Hepatocyte (in vitro differentiated cells): ENCODE measurements at regions not wholly inside any gene's neighbourhood (a gene's known extent, or its start where the extent isn't known, plus 50 kb on each side); places are given as distances from the start of the nearest gene placed in this dataset.

ENCODE experiments used
- DNase-seq: peaks from one replicate; pipeline ENCODE4 v3.0.0-alpha.2; 2016; ENCODE audit warnings: low spot score
- H2AFZ ChIP-seq: fragments of 200-600 bp; sonication (generic); 2 replicates; pipeline ENCODE4 v1.6.0; 2016; ENCODE audit warnings: antibody characterized with exemption, mild to moderate bottlenecking
- H3K27ac ChIP-seq: fragments of 200-600 bp; sonication (generic); 2 replicates; pipeline ENCODE4 v1.5.1; 2016; ENCODE audit warnings: mild to moderate bottlenecking
- H3K27me3 ChIP-seq: fragments of 200-600 bp; sonication (generic); 2 replicates; pipeline ENCODE4 v1.6.1; 2016
- H3K36me3 ChIP-seq: fragments of 200-600 bp; sonication (generic); replicated peaks from 2 replicates; pipeline ENCODE4 v1.5.1; 2016; ENCODE audit warnings: low read depth; ENCODE audit not compliant: insufficient read depth
- H3K4me1 ChIP-seq: fragments of 200-600 bp; sonication (generic); 2 replicates; pipeline ENCODE4 v1.5.1; 2016; ENCODE audit warnings: mild to moderate bottlenecking, moderate library complexity; ENCODE audit not compliant: insufficient read depth
- H3K4me2 ChIP-seq: fragments of 200-600 bp; sonication (generic); 2 replicates; pipeline ENCODE4 v1.6.0; 2016
- H3K4me3 ChIP-seq: fragments of 200-600 bp; sonication (generic); 2 replicates; pipeline ENCODE4 v1.5.1; 2016; ENCODE audit warnings: mild to moderate bottlenecking
- H3K79me2 ChIP-seq: fragments of 200-600 bp; sonication (generic); 2 replicates; pipeline ENCODE4 v1.6.0; 2017; ENCODE audit warnings: mild to moderate bottlenecking
- H3K9me2 ChIP-seq: fragments of 200-600 bp; sonication (generic); replicated peaks from 2 replicates; pipeline ENCODE4 v1.6.0; 2017; ENCODE audit warnings: mild to moderate bottlenecking; ENCODE audit not compliant: insufficient read depth
- H3K9me3 ChIP-seq: fragments of 200-600 bp; sonication (generic); 2 replicates; pipeline ENCODE4 v1.5.1; 2016; ENCODE audit warnings: low read depth, mild to moderate bottlenecking
- H4K20me1 ChIP-seq: fragments of 200-600 bp; sonication (generic); 2 replicates; pipeline ENCODE4 v1.6.0; 2016; ENCODE audit warnings: mild to moderate bottlenecking; ENCODE audit not compliant: insufficient read depth, poor library complexity, severe bottlenecking
- CTCF ChIP-seq: fragments of 200-600 bp; sonication (generic); IDR thresholded peaks from 2 replicates; pipeline ENCODE4 v1.5.1; 2016; ENCODE audit warnings: antibody characterized with exemption, mild to moderate bottlenecking; ENCODE audit not compliant: poor library complexity
- EZH2 ChIP-seq: fragments of 200-600 bp; sonication (generic); IDR thresholded peaks from 2 replicates; pipeline ENCODE4 v1.6.1; 2016; ENCODE audit warnings: antibody characterized with exemption, mild to moderate bottlenecking, borderline replicate concordance
- EZH2phosphoT487 ChIP-seq: fragments of 200-600 bp; sonication (generic); IDR thresholded peaks from one replicate; pipeline ENCODE4 v1.6.1; 2018; ENCODE audit warnings: antibody characterized with exemption, mild to moderate bottlenecking, low read depth, moderate library complexity; ENCODE audit not compliant: unreplicated experiment, severe bottlenecking
- WGBS: methylation state at CpG from one replicate; pipeline ENCODE4 v1.1.6; 2016; ENCODE audit warnings: low lambda C conversion rate; ENCODE audit errors: missing lambda C conversion rate; 5-methylcytosine and 5-hydroxymethylcytosine counted together

- Histone ChIP-seq H3K27me3 (no peaks in the 10 kb centered on the region), H2AFZ (no peak overlapping the region), H3K4me2 (no peak overlapping the region), H3K9me2 (no peaks in the 10 kb centered on the region), H3K4me3 (no peak overlapping the region), H3K79me2 (no peaks in the 10 kb centered on the region), H3K27ac (no peak overlapping the region), H4K20me1 (no peaks in the 10 kb centered on the region), H3K9me3 (no peaks in the 10 kb centered on the region), H3K36me3 (no peaks in the 10 kb centered on the region), H3K4me1 (peaks cover 14% of the 10 kb centered on the region)
- WGBS: 75% methylated on average over 6 of the region's 6 CpGs
- DNase-seq: no peak
- TF ChIP-seq EZH2 (no peak), CTCF (no peak), EZH2phosphoT487 (no peak)
These were observed 93.0 kb upstream of the SH3BP4 start for GRCh38 chr2:234858790-234859329.

GRCh38 chr2:234858145-234858544, 93.7 kb upstream of the SH3BP4 start:
- Histone ChIP-seq H2AFZ (no peak overlapping the region), H3K4me3 (no peak overlapping the region), H3K4me2 (no peak overlapping the region), H4K20me1 (no peaks in the 10 kb centered on the region), H3K27me3 (no peaks in the 10 kb centered on the region), H3K36me3 (no peaks in the 10 kb centered on the region), H3K4me1 (peaks cover 11% of the 10 kb centered on the region), H3K79me2 (no peaks in the 10 kb centered on the region), H3K27ac (no peak overlapping the region), H3K9me2 (no peaks in the 10 kb centered on the region), H3K9me3 (no peaks in the 10 kb centered on the region)
- TF ChIP-seq EZH2 (no peak), CTCF (no peak), EZH2phosphoT487 (no peak)
- WGBS: 66% methylated on average over 7 of the region's 7 CpGs
- DNase-seq: no peak

GRCh38 chr2:234853729-234854128, 98.1 kb upstream of the SH3BP4 start:
- Histone ChIP-seq H3K9me2 (no peaks in the 10 kb centered on the region), H2AFZ (no peak overlapping the region), H3K4me1 (no peaks in the 10 kb centered on the region), H3K9me3 (no peaks in the 10 kb centered on the region), H3K27me3 (no peaks in the 10 kb centered on the region), H3K36me3 (no peaks in the 10 kb centered on the region), H3K4me2 (no peak overlapping the region), H3K4me3 (no peak overlapping the region), H4K20me1 (no peaks in the 10 kb centered on the region), H3K79me2 (no peaks in the 10 kb centered on the region), H3K27ac (no peak overlapping the region)
- 81% methylated on average over 2 of the region's 2 CpGs for WGBS
- TF ChIP-seq CTCF: no peak
- no peak for TF ChIP-seq EZH2phosphoT487
- TF ChIP-seq EZH2: no peak
- no peak for DNase-seq

- H3K4me2 ChIP-seq: no peak overlapping the region
- WGBS: 92% methylated on average over 5 of the region's 5 CpGs
- H3K36me3 ChIP-seq: no peaks in the 10 kb centered on the region
- no peak overlapping the region for H2AFZ ChIP-seq
- H3K4me3 ChIP-seq: no peak overlapping the region
- H3K79me2 ChIP-seq: no peaks in the 10 kb centered on the region
- TF ChIP-seq CTCF (no peak), EZH2 (no peak), EZH2phosphoT487 (no peak)
- no peak for DNase-seq
- no peaks in the 10 kb centered on the region for H3K9me3 ChIP-seq
- no peaks in the 10 kb centered on the region for H3K27me3 ChIP-seq
- no peaks in the 10 kb centered on the region for H4K20me1 ChIP-seq
- H3K27ac ChIP-seq: no peak overlapping the region
- no peaks in the 10 kb centered on the region for H3K4me1 ChIP-seq
- no peaks in the 10 kb centered on the region for H3K9me2 ChIP-seq
These were observed 98.9 kb upstream of the SH3BP4 start for GRCh38 chr2:234852941-234853340.
